Caco-2 (cell line): ENCODE measurements at regions not wholly inside any gene's neighbourhood (a gene's known extent, or its start where the extent isn't known, plus 50 kb on each side); places are given as distances from the start of the nearest gene placed in this dataset.

Experiments used
- BruUV-seq: library from RNA; stranded (reverse); fragments of 400-500 nt; replicated peaks from 2 replicates; lab custom pipeline; 2021; lab: Mats Ljungman, UMichigan
- CTCF ChIA-PET: fragments of 300-600 bp; sonication (Branson Sonifier 250); formaldehyde crosslinking; loops from one replicate; lab custom pipeline; 2022; ENCODE audit warnings: antibody characterized with exemption; lab: Charles Lee
- POLR2A ChIA-PET: fragments of 300-600 bp; sonication (Branson Sonifier 250); formaldehyde crosslinking; loops from one replicate; lab custom pipeline; 2022; ENCODE audit warnings: antibody characterized with exemption; lab: Charles Lee
- DNase-seq, 2 experiments: peaks; one replicate each; pipeline versions ENCODE4 v3.0.0 to v3.0.0-alpha.2; 2020 to 2022
- H3K27me3 ChIP-seq: replicated peaks from 2 replicates; pipeline ENCODE4 v1.6.0; 2011; ENCODE audit warnings: low read length; ENCODE audit not compliant: control insufficient read depth, insufficient read depth
- H3K36me3 ChIP-seq: 2 replicates; pipeline ENCODE4 v1.5.1; 2011; ENCODE audit warnings: low read length; ENCODE audit not compliant: control insufficient read depth, insufficient read depth
- H3K4me1 ChIP-seq: fragments of 250-450 bp; sonication (Bioruptor Pico); 2 replicates; pipeline ENCODE4 v1.5.1; 2020; ENCODE audit warnings: mild to moderate bottlenecking
- H3K4me3 ChIP-seq: 2 replicates; pipeline ENCODE4 v1.5.1; 2011; ENCODE audit warnings: low read depth, mild to moderate bottlenecking, control low read depth, low read length
- H3K9me3 ChIP-seq: fragments of 250-450 bp; sonication (Bioruptor Pico); 2 replicates; pipeline ENCODE4 v1.5.1; 2020; ENCODE audit warnings: mild to moderate bottlenecking, moderate library complexity
- H3K27ac Mint-ChIP-seq: one replicate; pipeline ENCODE4 v1.8.0; 2022; ENCODE audit warnings: mixed read lengths; ENCODE audit not compliant: unreplicated experiment
- H3K27me3 Mint-ChIP-seq: one replicate; pipeline ENCODE4 v1.8.0; 2022; ENCODE audit warnings: mixed read lengths; ENCODE audit not compliant: insufficient read depth, unreplicated experiment
- H3K36me3 Mint-ChIP-seq: one replicate; pipeline ENCODE4 v1.8.0; 2022; ENCODE audit warnings: mild to moderate bottlenecking, mixed read lengths; ENCODE audit not compliant: insufficient read depth, unreplicated experiment
- H3K4me1 Mint-ChIP-seq: one replicate; pipeline ENCODE4 v1.8.0; 2022; ENCODE audit warnings: low read depth, mixed read lengths; ENCODE audit not compliant: unreplicated experiment
- H3K4me3 Mint-ChIP-seq: one replicate; pipeline ENCODE4 v1.8.0; 2022; ENCODE audit warnings: mild to moderate bottlenecking, moderate library complexity, mixed read lengths; ENCODE audit not compliant: unreplicated experiment
- H3K9me3 Mint-ChIP-seq: one replicate; pipeline ENCODE4 v1.8.0; 2022; ENCODE audit warnings: mixed read lengths; ENCODE audit not compliant: unreplicated experiment
- intact Hi-C: fragments of 100-400 bp; cut with micrococcal nuclease; formaldehyde crosslinking; loops from one replicate; pipeline ENCODE4 v1.10.0; 2022; ENCODE audit not compliant: unreplicated experiment
- TF ChIP-seq, protein P1 (sequence below), 2 experiments: fragments of 200-600 bp in 1 of 2; IDR thresholded peaks; 1 replicate in 1 of 2; 2 replicates in 1 of 2; pipeline versions ENCODE4 v1.5.1 to v1.8.0; 2011 to 2022; ENCODE audit warnings: antibody characterized with exemption in 1 of 2, control low read depth in 1 of 2, inconsistent platforms in 1 of 2, low read depth in 1 of 2, low read length in 1 of 2, mild to moderate bottlenecking in 1 of 2, moderate library complexity in 1 of 2; ENCODE audit not compliant: insufficient read depth in 1 of 2, severe bottlenecking in 1 of 2, unreplicated experiment in 1 of 2

DNA sequence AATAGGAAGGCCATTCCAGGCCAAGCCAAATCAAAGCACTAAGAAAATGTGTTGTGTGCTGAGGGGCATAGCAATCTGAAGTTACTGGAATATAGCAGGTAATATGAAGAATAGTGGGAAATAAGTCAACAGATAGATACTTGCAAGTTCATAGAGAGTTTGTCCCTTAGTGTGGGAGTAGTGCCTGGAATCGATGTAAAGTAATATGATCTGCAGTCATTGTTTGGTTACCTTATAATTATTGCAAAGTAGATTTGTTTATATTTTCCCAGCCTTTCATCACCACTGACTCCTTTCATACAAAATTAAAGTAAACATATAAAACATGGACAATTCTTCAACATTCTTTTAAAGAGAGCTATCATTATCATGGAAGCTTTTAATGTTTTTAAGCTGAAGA lies 420.9 kb upstream of the NECTIN3 start:
- Mint-ChIP-seq H3K36me3 (no peaks in the 10 kb centered on the region), H3K4me3 (no peak overlapping the region), H3K27ac (peak overlapping the region; percentile 4), H3K4me1 (peaks cover 20% of the 10 kb centered on the region), H3K9me3 (peaks cover 25% of the 10 kb centered on the region), H3K27me3 (no peaks in the 10 kb centered on the region)
- H3K36me3 ChIP-seq = no peaks in the 10 kb centered on the region
- POLR2A ChIA-PET = no interaction called here
- TF ChIP-seq, protein P1, sequence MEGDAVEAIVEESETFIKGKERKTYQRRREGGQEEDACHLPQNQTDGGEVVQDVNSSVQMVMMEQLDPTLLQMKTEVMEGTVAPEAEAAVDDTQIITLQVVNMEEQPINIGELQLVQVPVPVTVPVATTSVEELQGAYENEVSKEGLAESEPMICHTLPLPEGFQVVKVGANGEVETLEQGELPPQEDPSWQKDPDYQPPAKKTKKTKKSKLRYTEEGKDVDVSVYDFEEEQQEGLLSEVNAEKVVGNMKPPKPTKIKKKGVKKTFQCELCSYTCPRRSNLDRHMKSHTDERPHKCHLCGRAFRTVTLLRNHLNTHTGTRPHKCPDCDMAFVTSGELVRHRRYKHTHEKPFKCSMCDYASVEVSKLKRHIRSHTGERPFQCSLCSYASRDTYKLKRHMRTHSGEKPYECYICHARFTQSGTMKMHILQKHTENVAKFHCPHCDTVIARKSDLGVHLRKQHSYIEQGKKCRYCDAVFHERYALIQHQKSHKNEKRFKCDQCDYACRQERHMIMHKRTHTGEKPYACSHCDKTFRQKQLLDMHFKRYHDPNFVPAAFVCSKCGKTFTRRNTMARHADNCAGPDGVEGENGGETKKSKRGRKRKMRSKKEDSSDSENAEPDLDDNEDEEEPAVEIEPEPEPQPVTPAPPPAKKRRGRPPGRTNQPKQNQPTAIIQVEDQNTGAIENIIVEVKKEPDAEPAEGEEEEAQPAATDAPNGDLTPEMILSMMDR (IDR thresholded peaks at IDR 0.05; ENCODE audit: insufficient read depth in 1 of 2, low read depth in 1 of 2, low read length in 1 of 2, severe bottlenecking in 1 of 2, unreplicated experiment in 1 of 2) = no peak
- intact Hi-C loops = loop anchor here (10.0 kb wide), 1 partner anchor 74 kb away; no protein-coding TSS in a partner anchor
- 0 out of 2 replicates have a peak, but pooled peaks cover 6% of the 10 kb centered on the region for H3K9me3 ChIP-seq
- H3K4me3 ChIP-seq = no peak overlapping the region
- no peak for DNase-seq
- no TSS peak for BruUV-seq
- H3K27me3 ChIP-seq = no peaks in the 10 kb centered on the region
- CTCF ChIA-PET = no interaction called here
- peaks cover 27% of the 10 kb centered on the region for H3K4me1 ChIP-seq

DNA sequence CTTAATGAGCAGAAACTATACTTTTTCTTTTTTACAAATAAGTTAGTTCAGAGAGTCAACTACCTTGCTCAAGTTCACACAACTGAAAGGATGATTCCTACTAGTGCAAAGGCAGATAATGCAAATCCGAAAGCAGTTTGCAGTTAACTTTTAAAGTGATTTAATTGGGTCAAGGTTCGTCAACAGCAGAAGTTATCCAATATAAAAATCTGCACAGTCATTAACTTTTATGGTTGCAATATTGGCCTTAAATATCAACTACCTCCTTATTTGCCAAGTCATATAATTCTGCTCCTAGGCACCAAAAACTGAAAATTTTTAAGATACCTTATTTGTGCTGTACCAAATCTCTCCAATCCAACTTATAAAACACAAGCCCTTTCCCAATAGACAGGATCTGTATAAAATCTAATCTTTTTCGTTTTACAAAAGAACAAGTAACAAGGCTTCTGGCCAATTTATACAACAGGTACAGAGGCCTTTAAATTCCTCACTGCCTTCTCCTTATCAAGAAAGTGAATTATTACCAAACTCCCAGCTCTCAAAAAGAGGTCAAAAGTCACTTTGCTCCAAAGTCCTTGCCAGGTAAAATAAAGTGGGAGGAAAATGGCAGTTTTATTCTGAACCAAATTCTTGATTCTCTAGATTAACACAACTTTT lies 416.6 kb upstream of the NECTIN3 start:
- Histone ChIP-seq H3K27me3 (no peaks in the 10 kb centered on the region), H3K9me3 (0 out of 2 replicates have a peak, but pooled peaks cover 3% of the 10 kb centered on the region), H3K36me3 (no peaks in the 10 kb centered on the region), H3K4me1 (peaks cover 38% of the 10 kb centered on the region), H3K4me3 (no peak overlapping the region)
- intact Hi-C loops = loop anchor here (2.0 to 10.0 kb wide), 3 partner anchors 70 to 118 kb away; no protein-coding TSS in a partner anchor
- peak overlapping the region; percentile 71 for H3K27ac Mint-ChIP-seq
- no peaks in the 10 kb centered on the region for H3K36me3 Mint-ChIP-seq
- H3K4me3 Mint-ChIP-seq = peak overlapping the region; percentile 36
- peaks cover 20% of the 10 kb centered on the region for H3K4me1 Mint-ChIP-seq
- POLR2A ChIA-PET = no interaction called here
- no peaks in the 10 kb centered on the region for H3K27me3 Mint-ChIP-seq
- DNase-seq = peak in 1 of 2 experiments; percentile 31
- CTCF ChIA-PET = no interaction called here
- no TSS peak for BruUV-seq
- TF ChIP-seq, protein P1 (IDR thresholded peaks at IDR 0.05; ENCODE audit: insufficient read depth in 1 of 2, low read depth in 1 of 2, low read length in 1 of 2, severe bottlenecking in 1 of 2, unreplicated experiment in 1 of 2) = no peak
- peaks cover 19% of the 10 kb centered on the region for H3K9me3 Mint-ChIP-seq

DNA sequence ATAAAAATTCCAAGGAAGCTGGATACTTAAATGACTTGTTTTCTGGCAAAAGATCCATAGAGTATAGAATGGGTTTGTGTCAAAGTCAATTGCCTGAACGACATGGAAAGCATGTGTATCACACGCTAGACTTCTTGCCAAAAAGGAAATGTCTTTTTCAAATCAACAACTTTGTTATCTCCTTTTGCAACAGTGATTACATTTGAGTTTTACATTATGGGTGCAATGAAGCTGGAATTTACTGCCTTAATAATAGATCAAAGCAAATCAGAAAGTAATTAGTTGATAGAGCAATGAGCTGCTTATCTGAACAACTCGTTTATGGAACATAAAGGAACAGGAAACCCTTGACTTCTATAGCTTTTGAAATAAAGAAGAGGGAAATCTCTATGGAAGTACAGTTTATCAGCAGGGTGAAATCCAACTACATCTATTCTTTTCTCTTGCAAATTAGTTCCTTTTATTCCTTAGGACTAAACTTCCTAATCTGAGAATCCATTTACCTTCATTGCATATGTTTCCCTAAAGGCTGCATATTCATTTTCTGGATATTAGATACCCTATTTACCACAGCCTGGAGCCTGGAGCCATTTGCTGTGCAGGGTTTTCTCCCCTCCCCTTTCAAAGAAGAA lies 415.1 kb upstream of the NECTIN3 start:
- Mint-ChIP-seq H3K36me3 (no peaks in the 10 kb centered on the region), H3K9me3 (peaks cover 9% of the 10 kb centered on the region), H3K27me3 (no peaks in the 10 kb centered on the region), H3K4me1 (peaks cover 20% of the 10 kb centered on the region), H3K27ac (no peak overlapping the region), H3K4me3 (no peak overlapping the region)
- 0 out of 2 replicates have a peak, but pooled peaks cover 3% of the 10 kb centered on the region for H3K9me3 ChIP-seq
- H3K4me3 ChIP-seq = no peak overlapping the region
- BruUV-seq = no TSS peak
- H3K4me1 ChIP-seq = peaks cover 38% of the 10 kb centered on the region
- TF ChIP-seq, protein P1 (IDR thresholded peaks at IDR 0.05; ENCODE audit: insufficient read depth in 1 of 2, low read depth in 1 of 2, low read length in 1 of 2, severe bottlenecking in 1 of 2, unreplicated experiment in 1 of 2) = no peak
- no peak for DNase-seq
- H3K36me3 ChIP-seq = no peaks in the 10 kb centered on the region
- intact Hi-C loops = loop anchor here (10.0 kb wide), 1 partner anchor 68 kb away; no protein-coding TSS in a partner anchor
- ChIA-PET CTCF (no interaction called here), POLR2A (no interaction called here)
- no peaks in the 10 kb centered on the region for H3K27me3 ChIP-seq
